ENCODE measurements at regions not wholly inside any gene's neighbourhood (a gene's known extent, or its start where the extent isn't known, plus 50 kb on each side); places are given as distances from the start of the nearest gene placed in this dataset.

DNA sequence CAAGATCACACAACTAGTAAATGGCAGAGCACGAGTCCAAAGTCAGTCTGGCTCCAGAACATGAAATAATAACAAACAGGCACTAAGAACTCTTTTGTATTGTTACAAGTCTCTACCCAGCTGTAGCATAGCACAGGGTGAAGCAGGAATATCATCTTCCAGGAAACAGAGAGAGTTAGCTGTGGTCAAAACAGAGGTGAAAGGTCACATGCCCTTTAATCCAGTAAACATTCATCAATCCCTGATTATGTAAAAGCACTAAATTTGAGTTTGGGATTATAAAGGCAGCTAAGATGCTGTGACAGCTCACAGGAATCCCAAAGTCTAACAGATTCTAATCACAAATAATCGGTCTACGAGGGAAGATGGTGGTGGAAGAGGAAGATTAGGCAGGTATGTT is 133.0 kb upstream of the ASTN2 start:
- DNase-seq: no peak

DNA sequence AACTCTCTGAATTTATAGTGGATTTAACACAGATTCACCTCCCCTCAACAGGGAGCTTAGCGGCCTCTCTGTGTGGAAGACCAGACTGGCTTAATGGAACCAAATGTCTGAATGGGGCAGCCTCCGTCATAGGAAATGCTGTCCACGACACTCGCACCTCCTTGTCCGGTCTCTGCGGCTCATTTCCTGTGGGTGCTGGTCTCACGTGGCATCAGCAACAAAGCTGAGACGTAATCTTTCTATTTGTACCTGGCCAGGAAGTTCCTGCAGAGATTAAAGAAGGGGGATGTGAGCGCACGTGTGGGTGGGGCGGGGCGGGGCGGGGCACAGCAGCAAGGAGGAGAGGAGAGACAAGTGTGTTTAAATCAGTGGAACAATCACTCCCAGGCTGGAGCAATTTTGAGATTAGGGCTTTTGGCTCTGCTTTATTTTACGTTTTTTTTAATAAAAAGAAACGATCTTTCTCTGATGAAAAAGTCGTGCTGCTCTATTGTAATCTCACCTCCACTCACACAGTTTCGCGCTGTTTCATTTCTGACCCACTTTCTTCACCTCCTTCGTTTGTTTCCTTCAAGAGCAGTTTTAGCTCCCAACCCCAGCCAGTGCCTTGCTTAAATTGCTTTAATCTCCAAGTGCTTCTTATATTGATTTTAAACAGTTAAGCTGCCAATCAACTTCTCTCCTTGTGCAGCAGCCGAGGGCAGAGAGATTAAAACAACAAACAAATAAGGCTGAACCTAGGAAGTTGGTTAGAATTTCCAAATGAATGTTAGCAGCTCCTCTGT is 132.2 kb upstream of the ASTN2 start:
- DNase-seq: no peak

GRCh38 chr9:117545846-117546245 is 131.0 kb upstream of the ASTN2 start:
- DNase-seq: no peak

- DNase-seq: no peak
Observed at GRCh38 chr9:117543089-117543488, 128.2 kb upstream of the ASTN2 start.

DNA sequence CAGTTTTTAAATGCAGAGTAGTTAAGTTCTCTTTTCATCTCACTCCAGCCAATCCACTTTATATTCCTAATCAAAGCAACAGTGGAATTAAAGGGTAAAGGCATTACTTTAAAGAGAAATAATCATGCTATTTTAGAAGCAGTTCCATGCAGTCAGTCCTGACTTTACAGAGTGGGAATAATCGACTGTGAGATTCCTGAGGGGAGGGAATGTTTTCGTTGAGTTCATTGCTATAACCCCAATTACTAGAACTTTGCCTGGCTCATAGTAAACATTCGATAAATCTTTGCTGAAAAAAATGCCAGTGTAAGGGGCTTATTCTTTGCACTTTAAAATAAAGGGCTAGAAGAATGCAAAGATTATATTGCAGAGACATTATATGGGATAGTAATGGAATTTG is 127.2 kb upstream of the ASTN2 start:
- no peak for DNase-seq

DNA sequence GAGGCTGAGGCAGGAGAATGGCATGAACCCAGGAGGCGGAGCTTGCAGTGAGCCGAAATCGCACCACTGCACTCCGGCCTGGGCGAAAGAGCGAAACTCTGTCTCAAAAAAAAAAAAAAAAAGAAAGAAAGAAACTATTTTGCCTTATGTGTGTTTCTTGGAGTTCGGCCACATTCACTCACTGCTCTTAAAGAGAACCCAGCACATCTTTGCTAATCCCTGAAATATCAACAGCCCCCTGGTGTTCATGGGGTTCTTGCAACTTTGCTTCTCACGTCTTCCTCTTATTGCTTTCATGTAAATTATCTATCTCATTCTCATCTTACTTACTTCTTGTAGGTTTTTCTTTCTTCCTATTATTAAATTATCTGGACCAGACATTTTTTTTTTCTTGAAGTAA is 126.3 kb upstream of the ASTN2 start:
- no peak for DNase-seq

DNA sequence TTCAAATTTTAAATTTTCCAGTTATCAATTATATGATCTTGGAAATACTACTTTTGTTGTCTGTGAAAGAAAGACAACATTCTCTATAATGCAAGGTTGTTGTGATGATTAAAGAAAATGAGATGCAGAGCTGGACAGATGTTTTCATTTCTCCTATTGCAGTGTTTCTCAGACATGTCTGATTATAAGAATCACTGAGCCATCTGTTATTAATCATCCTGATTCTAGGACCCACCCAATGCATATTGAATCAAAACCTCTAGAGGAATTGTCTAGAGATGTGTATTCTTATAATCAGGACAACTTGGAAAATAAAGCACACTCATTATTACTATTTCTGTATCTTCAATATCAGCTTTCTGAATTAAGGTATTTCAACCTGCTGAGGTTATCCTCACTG is 121.1 kb upstream of the ASTN2 start:
- no peak for DNase-seq

DNA sequence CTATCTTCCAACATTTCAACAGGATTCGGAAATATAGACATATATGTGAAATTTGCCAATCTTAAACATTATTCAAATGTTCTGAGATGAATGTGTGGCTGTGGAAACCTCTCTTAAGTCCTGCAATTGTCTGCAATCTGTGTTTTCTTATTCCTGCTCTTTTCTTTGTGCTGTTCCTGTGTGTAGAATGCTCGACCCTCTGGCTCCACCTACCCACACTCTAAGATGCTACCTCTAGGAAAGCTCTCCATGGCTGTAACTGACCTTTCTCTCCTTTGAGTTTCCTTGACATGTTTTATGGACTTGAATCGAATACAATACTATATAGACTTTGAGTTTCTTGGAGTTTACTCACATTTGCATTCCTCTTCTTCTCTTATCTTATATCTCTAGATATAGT is 120.6 kb upstream of the ASTN2 start:
- DNase-seq: no peak

DNA sequence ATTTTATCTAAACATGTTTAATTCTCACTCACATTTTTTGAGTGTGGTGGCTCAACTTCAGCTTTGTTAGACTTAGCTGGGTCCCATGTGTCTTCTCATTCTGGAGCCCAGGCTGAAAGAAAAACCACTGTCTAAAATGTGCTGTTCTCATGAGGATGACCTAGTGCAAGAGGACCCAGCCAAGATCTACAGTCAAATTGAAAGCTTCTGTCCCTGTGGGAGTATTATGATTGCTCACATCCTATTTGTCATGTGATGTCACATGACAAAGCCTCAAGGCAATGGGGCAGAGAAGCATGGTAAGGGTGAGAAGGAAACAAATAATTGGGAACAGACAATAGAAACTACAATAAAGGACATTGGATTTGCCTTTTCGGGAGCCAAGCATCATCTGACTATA is 113.4 kb upstream of the ASTN2 start:
- no peak for DNase-seq

GRCh38 chr9:117526674-117527073 is 111.8 kb upstream of the ASTN2 start:
- DNase-seq: no peak

- DNase-seq: no peak
Observed at GRCh38 chr9:117523531-117524153, 108.8 kb upstream of the ASTN2 start.

DNA sequence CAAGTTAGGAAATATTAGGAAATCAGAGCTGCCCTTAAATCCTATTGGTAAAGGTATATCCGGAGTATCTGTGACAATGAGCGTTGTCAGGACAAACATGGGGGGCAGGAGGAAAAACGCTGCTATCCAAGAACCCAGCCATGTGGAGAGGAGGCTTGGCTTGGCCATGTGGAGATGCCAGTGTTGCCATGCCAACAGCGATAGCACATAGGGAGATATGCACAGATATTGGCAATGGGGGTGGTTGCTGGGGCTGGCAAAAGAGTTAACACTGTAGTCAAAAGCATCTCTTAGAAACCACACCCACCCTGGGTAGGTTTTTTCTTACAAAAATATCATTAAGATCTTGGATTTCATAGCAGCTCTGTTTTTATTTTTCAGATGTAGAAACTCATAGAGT is 106.4 kb upstream of the ASTN2 start:
- DNase-seq: no peak

- no peak for DNase-seq
Observed at GRCh38 chr9:117516676-117517632, 102.1 kb upstream of the ASTN2 start.

GRCh38 chr9:117511852-117512481 is 97.1 kb upstream of the ASTN2 start:
- no peak for DNase-seq

DNA sequence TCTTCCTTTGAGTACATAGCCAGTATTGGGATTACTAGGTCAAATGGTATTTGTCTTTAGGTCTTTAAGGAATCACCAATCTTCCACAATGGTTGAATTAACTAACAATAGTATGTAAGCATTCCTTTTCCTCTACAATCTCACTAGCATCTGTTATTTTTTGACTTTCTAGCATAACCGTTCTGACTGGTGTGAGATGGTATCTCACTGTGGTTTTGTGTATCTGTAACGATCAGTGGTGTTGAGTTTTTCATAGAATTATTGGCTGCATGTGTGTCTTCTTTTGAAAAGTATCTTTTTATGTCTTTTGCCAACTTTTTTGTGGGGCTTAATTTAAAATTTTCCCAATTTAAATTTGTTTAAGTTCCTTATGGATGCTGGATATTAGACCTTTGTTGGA is 81.5 kb upstream of the ASTN2 start:
- no peak for DNase-seq

DNA sequence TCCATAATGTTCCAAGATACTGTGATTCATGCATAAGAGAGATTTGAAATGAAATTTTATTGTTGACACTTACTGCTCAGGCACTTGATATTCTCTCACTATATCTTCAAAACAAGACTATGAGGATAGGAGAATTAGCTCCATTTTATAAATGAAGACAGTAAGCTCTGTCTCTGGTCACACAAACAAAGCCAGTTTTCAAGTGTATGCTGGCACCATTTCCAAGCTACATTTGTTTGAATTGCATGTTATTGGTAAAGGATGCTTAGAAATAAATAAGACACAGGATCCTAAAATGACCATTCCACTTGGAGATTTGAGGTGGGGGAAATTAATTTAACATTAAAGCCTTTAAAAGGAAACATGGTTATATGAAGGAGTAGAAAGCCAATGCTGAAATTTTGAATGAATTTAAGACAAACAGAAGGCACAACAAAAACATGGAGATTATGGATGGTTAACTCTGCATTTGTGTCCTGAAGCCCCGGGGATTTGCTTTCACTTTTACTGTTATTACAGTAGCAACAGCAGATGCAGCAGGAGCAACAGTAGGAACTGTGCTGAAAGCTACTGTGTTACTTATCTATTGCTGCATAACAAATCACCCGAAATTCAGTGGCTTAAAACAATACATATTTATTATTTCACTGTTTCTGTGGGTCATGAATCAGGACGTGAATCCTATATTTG is 79.7 kb upstream of the ASTN2 start:
- no peak for DNase-seq

DNA sequence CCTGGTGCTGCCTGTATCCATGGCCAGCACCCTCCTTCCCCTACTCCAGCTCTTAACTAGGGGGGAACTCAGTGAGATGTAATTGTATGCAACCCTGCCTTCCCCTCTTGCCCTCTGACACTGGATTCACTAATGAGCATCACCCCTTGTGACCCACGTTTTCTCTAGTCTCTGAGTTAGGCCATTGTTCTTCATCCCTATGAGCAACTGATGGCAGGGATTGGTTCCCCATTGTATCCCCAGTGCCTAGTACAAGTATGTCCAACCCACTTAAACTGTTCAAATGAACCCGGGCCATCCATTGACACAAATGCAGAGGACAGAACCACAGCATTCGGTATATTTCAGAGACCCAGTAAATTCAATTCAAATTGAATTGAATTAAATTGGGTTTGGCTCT is 77.6 kb upstream of the ASTN2 start:
- no peak for DNase-seq

GRCh38 chr9:117491491-117491890 is 76.6 kb upstream of the ASTN2 start:
- no peak for DNase-seq

DNA sequence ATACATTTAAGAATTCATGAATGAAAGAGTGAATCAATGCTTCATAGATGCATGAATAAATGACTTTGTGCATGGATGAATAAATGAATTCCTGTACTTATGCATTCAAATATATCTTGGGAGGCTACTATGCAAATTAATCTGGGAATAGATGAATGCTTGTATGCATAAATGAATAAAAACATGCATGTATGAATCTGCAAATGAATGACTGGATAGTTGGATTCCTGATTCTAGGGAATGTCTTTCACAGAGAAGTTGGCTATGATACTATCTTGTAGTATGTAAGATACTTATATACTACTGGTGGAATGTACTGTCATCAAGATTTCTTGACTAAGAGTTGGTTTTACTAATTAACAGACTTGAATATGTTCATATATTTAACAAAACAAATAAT is 75.3 kb upstream of the ASTN2 start:
- DNase-seq: no peak

- DNase-seq: no peak
Observed at GRCh38 chr9:117488659-117489058, 73.8 kb upstream of the ASTN2 start.

DNA sequence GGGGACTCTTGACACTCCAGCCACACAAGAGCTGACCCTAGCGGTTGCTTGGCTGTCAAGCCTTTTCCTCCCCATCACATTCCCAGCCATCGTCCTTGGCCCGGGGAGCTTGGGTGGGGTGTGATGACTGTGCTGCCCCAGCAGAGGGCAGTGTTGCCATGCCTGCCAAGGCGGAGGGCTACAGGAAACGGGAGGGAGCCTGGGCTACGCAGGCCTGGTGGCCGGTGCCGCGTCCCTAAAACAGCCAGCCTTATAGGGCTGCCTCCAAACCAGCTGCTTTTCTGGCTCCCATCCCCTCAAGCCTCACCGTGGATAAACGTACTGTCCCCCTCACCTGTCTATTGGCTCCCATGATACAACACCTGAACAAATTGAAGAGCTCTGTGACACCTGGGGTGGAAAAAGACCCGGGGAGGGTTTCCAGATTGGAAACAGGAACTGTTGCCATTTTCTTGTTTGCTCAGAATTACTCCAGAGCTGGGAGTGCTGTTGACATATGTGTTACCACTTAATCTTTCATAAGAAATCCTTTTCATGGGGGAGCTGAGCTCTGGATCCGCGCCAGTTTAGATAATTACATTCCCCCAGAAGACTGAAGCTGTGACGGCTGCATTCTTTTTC is 72.8 kb upstream of the ASTN2 start:
- peak; percentile 40 to 48 for DNase-seq

DNA sequence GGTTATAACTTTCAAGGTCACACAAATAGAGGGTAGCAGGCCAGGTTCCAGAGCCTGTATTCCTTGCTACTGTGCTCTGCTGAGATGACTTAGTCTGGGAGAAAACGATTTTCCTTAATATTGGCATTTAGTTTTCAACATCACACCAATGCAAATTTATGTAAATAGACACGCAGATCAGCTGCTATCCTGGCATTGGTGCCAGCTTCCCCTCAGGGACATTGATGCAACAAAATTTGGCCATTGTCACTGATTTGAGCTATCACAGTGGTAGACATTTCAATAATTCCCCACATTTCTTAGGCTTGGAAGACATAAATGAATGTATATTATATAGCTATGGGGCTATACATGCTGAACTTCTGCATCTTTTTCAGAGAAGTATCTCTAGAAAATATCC is 71.6 kb upstream of the ASTN2 start:
- DNase-seq: no peak

Data from Kasumi-1 (cell line).